SH-SY5Y (cell line): ENCODE measurements at regions not wholly inside any gene's neighbourhood (a gene's known extent, or its start where the extent isn't known, plus 50 kb on each side); places are given as distances from the start of the nearest gene placed in this dataset.

Source experiments
- GATA2 ChIP-seq: IDR thresholded peaks from 2 replicates; pipeline ENCODE4 v1.6.1; 2011; ENCODE audit warnings: mild to moderate bottlenecking, low read depth, low read length
- GATA3 ChIP-seq: IDR thresholded peaks from 2 replicates; pipeline ENCODE4 v1.6.1; 2011; ENCODE audit warnings: low read depth, mild to moderate bottlenecking, low read length, moderate library complexity

GRCh38 chr7:12855036-12855435 is 167.6 kb downstream of the ARL4A start:
- TF ChIP-seq GATA2 (no peak), GATA3 (no peak)
